NCI-H1694 treated with DMSO at 0.1 percent for 48 hours (cell line): ENCODE measurements at regions not wholly inside any gene's neighbourhood (a gene's known extent, or its start where the extent isn't known, plus 50 kb on each side); places are given as distances from the start of the nearest gene placed in this dataset.

Experiments used
- DNase-seq: peaks from one replicate; lab custom pipeline; 2025; lab: John Stamatoyannopoulos, UW

DNA sequence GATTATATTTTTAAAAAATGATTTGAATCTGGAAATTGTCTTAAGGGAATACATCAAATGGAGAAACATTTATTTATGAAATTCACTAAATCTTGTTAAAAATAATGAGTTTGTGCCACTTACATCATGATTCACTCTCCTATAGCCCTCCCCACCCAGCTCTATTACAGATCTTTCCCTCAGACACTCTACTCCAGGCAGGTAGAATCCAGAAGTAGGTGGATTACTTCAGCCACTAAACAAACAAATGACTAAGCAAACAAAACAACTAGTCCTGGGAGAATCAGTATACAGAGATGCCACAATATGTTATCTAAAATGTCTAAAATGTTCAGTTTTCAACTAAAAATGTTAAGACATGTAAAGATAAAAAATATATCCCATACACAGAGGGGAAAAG lies 608.1 kb upstream of the UBE2E2 start:
- no peak for DNase-seq

DNA sequence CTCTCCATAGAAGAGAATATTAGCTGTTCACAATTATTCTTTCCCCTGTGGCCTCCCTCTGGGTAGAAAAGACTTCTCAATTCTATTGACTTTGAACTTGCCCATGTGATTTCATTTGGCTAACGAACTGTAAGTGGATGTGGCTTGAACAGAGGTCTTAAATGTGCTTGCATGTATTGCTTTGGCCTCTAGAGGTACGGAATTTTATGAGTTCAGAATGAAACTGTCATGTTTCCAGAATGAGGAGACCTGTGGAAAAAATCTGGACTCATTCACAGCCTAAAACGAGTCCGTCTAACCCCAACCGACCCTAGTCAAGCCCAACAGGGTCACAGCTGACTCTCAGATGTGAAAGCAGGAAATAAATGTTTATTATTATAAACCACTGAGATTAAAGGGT lies 596.7 kb upstream of the UBE2E2 start:
- DNase-seq: no peak

DNA sequence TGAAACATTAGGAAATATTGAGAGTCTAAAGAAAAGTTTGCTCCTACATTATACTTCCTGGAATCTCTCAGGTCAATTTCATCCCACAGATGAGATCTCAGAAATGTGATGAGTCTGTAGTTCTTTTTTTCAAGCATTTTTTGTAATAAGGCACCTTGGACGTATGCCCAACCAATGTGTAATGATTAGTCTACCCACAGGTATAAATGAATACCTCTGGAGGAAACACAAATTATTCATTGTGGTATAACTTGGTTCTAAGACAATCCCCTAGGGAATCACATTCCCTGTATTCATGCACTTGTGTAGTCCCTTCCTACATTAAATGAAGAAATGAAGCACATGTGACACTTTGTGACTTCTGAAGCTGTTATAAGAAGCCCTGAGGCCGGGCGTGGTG lies 596.2 kb upstream of the UBE2E2 start:
- DNase-seq: no peak

DNA sequence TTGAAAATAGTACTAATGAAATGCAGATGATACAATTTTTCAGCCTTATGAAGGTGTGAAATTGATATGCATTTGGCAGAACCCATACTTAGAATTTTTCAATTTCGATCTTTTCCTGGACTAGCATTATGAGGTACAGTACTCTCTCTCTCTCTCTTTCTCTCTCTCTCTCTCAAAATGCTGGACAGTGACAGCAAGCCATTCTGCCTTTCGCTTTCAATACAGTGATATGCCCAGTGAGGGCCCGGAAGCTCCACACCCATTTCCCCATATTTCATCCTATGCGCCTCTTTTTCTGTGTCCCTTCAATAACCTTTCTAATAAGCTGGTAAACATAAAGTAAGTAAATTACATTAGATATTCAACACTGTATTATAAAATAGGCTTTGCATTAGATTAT lies 595.0 kb upstream of the UBE2E2 start:
- DNase-seq: no peak

DNA sequence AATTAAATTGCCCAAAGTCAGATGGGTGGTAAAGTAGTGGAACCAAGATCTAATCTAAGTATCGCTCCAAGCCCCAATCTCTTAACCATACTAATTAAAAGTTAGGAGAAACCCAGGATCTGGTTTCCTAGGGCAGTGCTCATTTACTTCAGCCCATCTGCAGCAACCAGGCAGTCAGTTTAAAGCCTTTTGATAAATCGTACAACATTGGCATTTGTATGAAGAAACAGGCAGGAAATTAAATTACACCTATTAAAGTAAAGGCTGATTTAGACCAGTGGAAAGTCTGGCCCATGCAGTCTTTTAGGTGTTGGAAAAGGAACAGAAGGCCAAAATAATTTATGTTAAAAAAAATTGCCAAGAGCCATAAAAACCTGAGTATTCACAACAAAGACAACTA lies 594.4 kb upstream of the UBE2E2 start:
- DNase-seq: no peak

DNA sequence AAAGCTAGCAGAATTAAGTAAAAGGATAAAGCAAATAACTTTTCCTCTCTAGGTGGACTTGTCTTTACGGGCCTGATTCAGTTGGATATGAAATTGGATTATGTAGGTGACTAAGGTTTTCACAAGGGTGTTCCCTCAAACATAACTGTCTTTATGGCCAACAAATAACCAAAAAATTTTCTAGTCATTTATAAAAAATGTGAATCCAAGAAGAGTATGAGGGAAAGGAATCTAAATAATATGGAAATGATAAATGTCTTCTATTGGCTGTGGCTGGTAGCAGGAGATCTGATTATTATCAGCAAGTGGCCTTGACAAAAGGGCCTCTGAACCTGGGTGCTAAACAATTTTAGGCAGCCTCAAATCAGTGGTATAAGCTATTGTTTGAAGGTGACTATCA lies 594.0 kb upstream of the UBE2E2 start:
- DNase-seq: no peak

DNA sequence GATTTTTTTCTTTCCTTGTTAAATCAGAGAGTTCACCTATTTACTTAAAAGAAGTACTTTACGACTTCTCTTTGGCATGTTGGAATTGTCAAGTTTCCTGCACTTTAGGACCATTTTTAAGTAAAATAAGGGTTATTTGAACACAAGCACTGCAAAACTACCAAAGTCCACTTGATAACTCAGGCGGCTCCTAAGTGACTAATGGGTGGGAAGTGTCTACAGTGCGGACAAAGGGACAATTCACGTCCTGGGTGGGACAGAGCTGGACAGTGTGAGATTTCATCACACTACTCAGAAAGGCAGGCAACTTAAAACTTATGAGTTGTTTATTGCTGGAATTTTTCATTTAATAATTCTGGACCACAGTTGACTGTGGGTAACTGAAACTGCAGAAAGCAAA lies 590.2 kb upstream of the UBE2E2 start:
- DNase-seq: no peak

DNA sequence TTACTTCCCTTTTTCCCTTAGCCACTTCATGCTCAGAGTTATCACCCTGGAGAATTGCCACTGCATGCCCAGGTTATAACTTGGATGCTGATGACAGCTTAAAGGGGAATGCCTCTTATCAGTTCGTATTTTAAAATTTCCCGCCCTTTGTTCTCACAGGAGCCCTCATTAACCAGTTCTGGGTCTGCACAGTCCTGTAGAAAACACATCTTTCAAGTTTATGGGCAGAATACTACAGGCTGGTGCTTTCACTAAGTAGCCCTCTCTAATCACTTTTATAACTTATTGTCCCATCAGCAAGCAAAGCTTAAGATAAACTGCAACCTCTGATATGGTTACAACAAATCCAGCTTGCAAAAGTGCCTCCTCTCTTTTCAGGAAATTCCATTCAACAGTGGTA lies 587.3 kb upstream of the UBE2E2 start:
- DNase-seq: no peak

DNA sequence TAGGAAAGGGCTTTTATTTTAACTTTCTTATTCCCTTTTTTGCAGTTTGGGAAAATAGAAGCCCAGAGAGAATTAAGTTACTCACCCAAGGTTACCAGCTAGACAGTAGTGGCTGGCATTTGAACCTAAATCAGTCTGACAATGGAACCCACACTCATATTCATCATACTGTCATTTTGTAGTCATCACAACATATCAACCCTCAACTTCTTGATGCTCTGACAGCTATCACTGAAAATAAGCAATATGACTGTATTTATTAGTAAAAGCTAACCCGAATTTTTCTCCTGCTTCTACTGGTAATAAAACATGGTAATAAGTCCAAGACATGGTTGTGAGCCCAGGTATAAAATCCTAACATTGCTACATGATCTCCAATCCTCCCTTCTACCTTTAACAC lies 585.8 kb upstream of the UBE2E2 start:
- no peak for DNase-seq

DNA sequence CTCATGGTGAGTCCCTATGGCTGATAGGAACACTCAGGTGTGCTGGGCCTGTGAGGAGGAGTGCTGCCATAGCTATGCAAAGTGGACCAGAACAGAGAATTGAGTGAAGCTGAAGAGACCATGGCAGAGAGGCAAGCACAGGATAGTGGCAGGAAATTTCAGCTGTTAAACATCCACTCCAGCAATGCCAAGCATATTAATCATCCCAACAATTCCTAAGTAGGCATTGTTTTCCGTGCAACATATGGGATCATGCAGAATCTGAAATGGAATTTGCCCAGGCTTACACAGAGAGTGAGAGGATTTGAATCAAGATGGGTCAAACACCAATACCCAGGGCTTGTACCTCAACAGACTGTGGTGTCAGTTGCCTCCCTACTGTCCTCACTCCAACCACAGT lies 582.6 kb upstream of the UBE2E2 start:
- DNase-seq: no peak

DNA sequence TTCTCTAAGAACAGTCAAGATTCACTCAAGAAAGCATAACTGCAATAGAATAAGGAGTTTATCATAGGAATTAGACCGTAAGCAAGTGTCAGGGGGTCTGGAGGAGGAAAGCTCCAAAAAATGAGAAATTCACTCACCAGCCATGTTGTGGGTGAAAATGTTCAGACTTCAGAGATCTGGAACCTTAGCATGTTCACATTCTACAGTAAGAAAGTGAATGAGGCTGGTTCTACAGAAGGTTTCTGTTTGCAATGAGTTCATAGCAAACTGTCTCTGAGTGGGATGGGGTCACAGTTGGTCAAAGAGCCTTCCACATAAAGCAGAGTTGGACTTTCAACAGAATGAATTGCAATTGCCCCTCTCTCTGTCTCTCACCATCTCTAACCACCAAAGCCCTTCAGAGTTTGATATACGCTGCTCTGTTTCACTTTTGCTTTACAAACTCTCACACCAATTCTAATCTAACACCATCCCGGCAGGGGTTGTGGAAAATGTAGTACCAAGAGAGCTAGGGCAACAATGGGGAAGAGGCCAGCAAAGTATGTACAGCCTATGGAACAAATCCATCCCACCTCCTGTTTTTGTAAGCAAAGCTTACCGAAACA lies 581.8 kb upstream of the UBE2E2 start:
- DNase-seq: no peak

DNA sequence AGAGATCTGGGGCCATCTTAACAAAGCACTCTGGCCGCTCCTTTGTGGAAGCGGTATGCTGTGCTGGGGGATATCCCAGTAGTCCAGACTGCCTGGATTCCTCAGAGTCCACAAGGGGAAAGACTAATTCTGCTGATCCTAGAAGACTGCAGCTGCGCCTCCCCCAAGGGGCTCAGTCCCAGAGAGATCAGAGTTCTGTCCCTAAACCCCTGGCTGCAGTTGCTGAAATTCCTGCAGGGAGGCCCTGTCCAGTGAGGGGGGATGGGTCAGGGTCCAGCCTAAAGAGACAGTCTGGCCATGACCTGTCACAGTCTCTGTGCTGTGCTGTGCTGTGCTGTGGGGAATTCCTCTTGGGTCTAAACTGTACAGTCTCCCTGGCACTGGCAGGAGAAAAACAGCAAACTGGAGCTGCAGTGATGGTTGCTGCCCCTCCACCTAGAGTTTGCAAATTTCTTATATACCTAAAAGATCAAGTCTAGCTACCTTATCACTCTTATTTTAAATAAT lies 575.1 kb upstream of the UBE2E2 start:
- DNase-seq: no peak

DNA sequence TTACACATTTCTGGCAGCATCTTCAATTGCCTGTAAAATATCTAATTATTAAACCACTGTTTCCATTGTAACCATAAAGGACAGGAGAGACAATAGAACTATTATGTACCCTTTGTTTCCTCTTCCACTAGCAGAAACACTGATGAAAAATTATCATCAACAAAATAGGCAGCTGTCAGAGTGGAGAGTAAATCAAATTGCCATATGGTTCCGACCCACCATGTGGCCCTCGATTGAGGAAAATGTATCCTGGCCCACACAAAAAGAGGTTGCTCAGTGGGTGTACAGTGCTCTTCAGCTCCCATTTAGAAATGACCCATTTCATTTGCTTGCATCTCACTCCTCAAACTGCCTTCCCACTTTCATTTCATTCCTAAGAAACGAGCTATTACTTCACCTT lies 570.6 kb upstream of the UBE2E2 start:
- DNase-seq: no peak

DNA sequence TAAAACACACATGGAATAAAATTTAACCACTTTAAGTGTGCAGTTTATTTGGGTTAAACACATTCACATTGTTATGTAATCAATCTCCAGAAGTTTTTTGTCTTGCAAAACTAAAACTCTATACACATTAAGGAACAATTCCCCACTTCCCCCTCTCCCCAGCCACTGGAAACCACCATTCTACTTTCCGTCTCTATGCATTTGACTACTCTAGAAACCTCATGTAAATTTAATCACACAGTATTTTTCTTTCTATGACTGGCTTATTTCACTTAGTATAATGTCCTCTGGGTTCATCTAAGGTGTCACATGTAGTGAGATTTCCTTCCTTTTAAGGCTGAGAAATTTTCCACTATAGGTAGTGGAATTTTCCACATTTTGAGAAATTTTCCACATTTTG lies 568.7 kb upstream of the UBE2E2 start:
- DNase-seq: no peak

DNA sequence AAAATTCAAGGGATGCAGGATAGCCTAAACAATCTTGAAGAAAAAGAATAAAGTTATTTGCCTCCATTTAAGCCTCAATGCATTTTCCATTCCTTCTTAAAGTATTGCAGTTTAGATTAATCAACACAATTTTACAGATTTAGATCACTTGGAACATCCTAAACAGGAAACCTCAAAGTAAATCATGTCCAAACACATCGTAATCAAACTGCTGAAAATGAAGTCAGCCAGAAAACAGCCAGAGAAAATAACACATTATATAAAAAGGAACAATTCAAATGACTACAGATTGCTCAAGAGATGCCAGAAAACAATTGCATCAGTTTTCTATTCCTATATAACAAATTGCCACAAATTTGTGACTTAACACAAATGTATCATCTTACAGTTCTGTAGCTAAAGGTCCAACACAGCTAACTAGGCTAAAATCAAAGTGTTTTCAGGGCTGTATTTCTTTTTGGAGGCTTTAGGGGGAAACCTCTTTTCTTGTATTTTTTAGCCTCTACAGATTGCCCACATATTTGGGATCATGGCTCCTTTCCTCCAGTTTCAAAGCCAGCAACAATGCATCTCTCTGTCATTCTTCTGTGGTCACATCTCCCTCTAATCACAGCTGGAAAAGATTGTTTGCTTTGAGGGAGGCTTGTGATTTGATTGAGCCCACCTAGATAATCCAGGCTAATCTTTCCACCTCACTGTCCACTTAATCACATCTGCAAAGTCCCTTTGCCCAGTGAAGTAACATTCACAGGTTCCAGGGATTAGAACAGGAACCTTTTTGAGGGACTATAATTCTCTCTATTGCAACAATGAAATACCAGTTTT lies 543.3 kb upstream of the UBE2E2 start:
- no peak for DNase-seq

DNA sequence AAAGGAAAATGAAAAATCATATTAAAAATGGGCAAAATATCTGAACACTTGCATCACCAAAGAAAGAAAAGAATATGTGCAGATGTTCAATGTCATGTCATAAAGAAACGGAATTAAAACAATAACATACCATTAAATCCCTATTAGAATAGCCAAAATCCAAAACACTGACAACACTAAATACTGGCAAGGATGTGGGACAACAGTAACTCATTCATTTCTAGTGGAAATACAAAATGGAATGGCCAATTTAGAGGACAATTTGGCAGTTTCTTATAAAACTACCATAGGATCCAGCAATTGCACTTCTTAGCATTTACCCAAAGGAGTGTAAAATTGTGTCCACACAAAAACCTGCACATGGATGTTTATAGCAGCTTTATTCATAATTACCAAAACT lies 542.5 kb upstream of the UBE2E2 start:
- no peak for DNase-seq

DNA sequence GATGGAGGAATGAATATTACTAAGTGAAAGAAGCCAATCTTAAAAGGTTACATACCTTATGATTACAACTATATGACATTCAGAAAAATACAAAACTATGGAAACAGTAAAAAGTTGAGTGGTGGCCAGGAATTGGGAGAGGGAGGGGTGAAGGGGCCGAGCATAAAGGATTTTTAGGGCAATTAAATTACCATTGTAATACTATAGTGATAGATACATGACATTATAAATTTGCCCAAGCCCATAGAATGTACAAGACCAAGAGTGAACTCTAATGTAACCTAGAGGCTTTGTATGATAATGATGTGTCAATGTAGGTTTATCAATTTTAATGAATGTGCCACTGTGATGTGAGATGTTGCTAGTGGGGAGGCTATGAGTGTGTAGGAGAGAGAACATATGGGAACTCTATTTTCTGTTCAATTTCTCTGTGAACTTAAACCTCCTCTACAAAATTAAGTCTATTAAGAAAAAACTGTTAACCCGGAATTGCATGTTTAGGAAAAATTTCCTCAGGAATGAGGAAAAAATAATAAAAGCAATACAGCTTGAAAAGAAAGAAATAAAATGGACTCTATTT lies 541.9 kb upstream of the UBE2E2 start:
- DNase-seq: no peak

DNA sequence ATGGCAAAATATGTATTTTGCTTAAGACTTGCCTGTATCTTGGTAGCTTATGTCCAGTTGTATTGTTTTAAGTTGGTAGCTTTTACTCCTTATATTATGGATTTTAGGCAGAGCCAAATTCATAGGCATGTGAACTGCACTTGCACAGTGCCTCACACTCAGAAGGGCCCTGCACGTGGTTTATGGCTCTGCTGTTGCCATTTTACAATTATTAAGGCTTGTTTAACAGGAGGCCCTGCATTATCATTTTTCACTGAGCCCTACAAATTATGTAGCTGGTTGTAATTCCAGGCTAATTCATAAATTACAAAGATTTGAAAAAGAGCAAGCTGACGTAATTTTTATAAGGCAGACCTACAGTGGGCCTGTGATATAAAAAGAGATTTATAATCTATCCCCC lies 537.6 kb upstream of the UBE2E2 start:
- no peak for DNase-seq

DNA sequence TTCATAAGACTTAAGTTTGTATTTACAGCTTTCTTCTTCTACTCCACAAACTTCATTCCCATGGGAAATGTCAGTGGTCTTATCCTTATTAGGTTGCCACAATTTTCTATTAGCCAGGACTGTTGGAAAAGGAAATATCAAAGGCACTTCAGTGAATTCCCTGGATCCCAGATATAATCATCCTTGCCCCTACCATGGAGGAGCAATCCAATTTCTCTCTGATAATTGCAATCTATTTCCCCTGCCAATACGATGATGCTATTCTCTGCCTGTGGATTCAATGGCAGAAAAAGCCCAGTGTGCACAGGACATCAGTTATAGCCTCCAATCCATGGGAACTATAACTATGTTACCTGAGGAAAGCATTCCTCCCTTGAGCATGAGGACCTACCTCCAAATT lies 536.4 kb upstream of the UBE2E2 start:
- DNase-seq: no peak

DNA sequence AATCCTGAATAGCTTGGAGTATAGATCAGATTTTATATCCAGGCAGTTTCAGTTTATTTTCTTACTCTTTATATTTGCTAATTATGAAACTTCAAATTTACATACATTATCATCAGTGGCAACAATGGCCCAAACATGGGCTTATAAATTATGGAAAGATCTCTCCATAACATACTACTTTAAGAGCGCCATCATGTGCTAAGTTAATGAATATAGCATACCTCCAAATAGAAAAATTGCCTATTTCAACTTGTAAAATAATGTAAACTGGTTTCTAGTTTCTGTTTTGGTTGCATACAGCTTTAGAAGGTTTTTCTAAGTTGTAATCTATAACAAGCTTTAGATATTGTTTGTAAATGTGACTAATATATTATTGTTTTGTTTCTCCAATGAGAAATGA lies 531.3 kb upstream of the UBE2E2 start:
- DNase-seq: no peak

DNA sequence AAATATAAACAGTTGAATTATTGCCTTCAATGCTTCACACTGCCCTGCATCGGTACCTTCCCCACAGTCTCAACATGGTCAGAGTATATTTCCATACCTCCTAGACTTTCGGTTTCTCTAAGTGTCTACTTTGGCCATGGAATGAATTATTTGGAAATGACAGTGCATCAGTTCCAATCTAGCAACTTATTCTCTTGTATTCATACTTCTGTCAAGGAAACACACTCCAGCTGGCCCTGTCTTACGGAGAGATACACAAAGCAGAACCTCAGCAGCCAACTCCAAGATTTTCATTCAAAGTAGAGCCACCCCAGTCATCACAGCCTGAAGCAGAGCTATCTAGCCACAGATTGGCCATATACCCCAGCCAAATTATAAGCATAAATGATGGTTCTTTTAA lies 518.4 kb upstream of the UBE2E2 start:
- DNase-seq: no peak

DNA sequence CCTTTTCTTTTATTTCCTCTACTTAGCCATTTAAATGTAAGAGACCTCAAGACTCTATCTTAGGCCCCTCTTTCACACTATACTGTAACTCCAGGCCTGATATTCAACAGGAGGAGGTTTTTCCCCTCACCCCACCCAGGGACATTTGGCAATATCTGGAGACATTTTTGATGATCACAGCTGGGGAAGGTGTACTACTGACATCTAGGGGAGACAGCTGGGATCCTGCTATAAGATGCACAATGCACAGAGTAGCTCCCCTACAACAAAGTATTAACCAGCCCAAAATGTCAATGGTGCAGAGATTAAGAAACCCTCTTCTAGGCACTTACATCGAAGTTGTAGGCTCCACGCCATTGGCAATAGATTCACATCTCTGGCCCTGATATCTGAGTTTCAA lies 517.5 kb upstream of the UBE2E2 start:
- no peak for DNase-seq

DNA sequence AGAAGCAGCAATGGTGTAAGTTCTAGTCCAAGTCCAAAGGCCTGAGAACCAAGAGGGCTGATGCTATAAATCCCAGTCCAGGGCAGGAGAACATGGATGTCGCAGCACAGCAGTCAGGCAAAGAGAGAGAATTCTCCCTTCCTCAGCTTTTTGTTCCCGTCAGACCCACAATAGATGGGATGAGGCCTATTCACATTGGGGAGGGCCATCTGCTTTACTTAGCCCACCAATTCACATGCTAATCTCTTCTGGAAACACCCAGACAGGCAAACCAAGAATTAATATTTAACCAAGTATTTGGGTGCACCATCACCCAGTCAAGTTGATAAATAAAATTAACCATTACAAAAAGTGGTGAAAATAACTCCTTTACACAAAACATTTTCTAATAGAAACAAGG lies 511.7 kb upstream of the UBE2E2 start:
- no peak for DNase-seq
